HEK293T (cell line): ENCODE measurements at regions not wholly inside any gene's neighbourhood (a gene's known extent, or its start where the extent isn't known, plus 50 kb on each side); places are given as distances from the start of the nearest gene placed in this dataset.

Experiments
- CTCF ChIA-PET: fragments of 350-600 bp; formaldehyde crosslinking; extraction: SDS; loops from one replicate; lab custom pipeline; 2021; ENCODE audit warnings: antibody characterized with exemption, inconsistent platforms; lab: Yijun Ruan, JAX
- POLR2A ChIA-PET: fragments of 350-600 bp; formaldehyde crosslinking; extraction: SDS; loops from one replicate; lab custom pipeline; 2020; ENCODE audit warnings: antibody characterized with exemption, inconsistent platforms; lab: Yijun Ruan, JAX
- DNase-seq: peaks from one replicate; pipeline ENCODE4 v3.0.0; 2012; ENCODE audit warnings: mixed read lengths; ENCODE audit errors: extremely low spot score
- ARNT ChIP-seq: fragments of 450-650 bp; IDR thresholded peaks from 2 replicates; pipeline ENCODE4 v1.6.1; 2017; ENCODE audit warnings: mild to moderate bottlenecking
- BHLHE40 ChIP-seq: fragments of 450-650 bp; IDR thresholded peaks from 2 replicates; pipeline ENCODE4 v1.6.1; 2016; ENCODE audit warnings: mild to moderate bottlenecking, moderate library complexity, borderline replicate concordance
- CTBP1 ChIP-seq: fragments of 450-650 bp; IDR thresholded peaks from 2 replicates; pipeline ENCODE4 v1.6.1; 2016; ENCODE audit warnings: borderline replicate concordance
- ELF4 ChIP-seq: fragments of 450-650 bp; IDR thresholded peaks from 2 replicates; pipeline ENCODE4 v1.6.1; 2017; ENCODE audit warnings: antibody characterized with exemption
- FOXA1 ChIP-seq: fragments of 450-650 bp; IDR thresholded peaks from 2 replicates; pipeline ENCODE4 v1.6.1; 2016; ENCODE audit warnings: mild to moderate bottlenecking
- FOXK2 ChIP-seq: fragments of 450-650 bp; IDR thresholded peaks from 2 replicates; pipeline ENCODE4 v1.6.1; 2016; ENCODE audit warnings: mild to moderate bottlenecking
- FOXM1 ChIP-seq: fragments of 450-650 bp; IDR thresholded peaks from 2 replicates; pipeline ENCODE4 v1.6.1; 2017; ENCODE audit warnings: mild to moderate bottlenecking, borderline replicate concordance
- HDGF ChIP-seq: fragments of 450-650 bp; IDR thresholded peaks from 2 replicates; pipeline ENCODE4 v1.6.1; 2017; ENCODE audit warnings: antibody characterized with exemption, borderline replicate concordance
- L3MBTL2 ChIP-seq: fragments of 450-650 bp; conservative IDR thresholded peaks from 2 replicates; pipeline ENCODE4 v1.6.1; 2016; ENCODE audit warnings: mild to moderate bottlenecking
- LEF1 ChIP-seq: fragments of 450-650 bp; IDR thresholded peaks from 2 replicates; pipeline ENCODE4 v1.6.1; 2017; ENCODE audit warnings: mild to moderate bottlenecking, borderline replicate concordance
- NFRKB ChIP-seq: fragments of 450-650 bp; IDR thresholded peaks from 2 replicates; pipeline ENCODE4 v1.6.1; 2016; ENCODE audit warnings: mild to moderate bottlenecking, moderate library complexity
- PKNOX1 ChIP-seq: fragments of 450-650 bp; IDR thresholded peaks from 2 replicates; pipeline ENCODE4 v1.6.1; 2016
- SP1 ChIP-seq: fragments of 450-650 bp; IDR thresholded peaks from 2 replicates; pipeline ENCODE4 v1.6.1; 2017
- SUZ12 ChIP-seq: fragments of 450-650 bp; IDR thresholded peaks from 2 replicates; pipeline ENCODE4 v1.6.1; 2016; ENCODE audit warnings: mild to moderate bottlenecking
- TARDBP ChIP-seq: fragments of 450-650 bp; IDR thresholded peaks from 2 replicates; pipeline ENCODE4 v1.6.1; 2016
- ZNF384 ChIP-seq: fragments of 450-650 bp; IDR thresholded peaks from 2 replicates; pipeline ENCODE4 v1.6.1; 2016

- ChIA-PET POLR2A (no interaction called here), CTCF (no interaction called here)
- no peak for DNase-seq
- TF ChIP-seq ARNT (no peak), PKNOX1 (no peak), BHLHE40 (no peak), SUZ12 (no peak), FOXA1 (no peak), FOXM1 (no peak), CTBP1 (no peak), NFRKB (no peak), L3MBTL2 (no peak), HDGF (no peak), ELF4 (no peak), SP1 (no peak), TARDBP (no peak), ZNF384 (no peak)
Measured at GRCh38 chr2:43033466-43034241, 192.8 kb downstream of the ZFP36L2 start.

- POLR2A ChIA-PET = no interaction called here
- DNase-seq = no peak
- CTCF ChIA-PET = no interaction called here
- TF ChIP-seq PKNOX1 (no peak), ZNF384 (no peak), ELF4 (no peak), HDGF (no peak), TARDBP (no peak), CTBP1 (no peak), ARNT (no peak), SP1 (no peak), FOXK2 (no peak), LEF1 (no peak), L3MBTL2 (no peak), NFRKB (no peak), SUZ12 (no peak)
Measured at GRCh38 chr2:43033016-43033270, 193.5 kb downstream of the ZFP36L2 start.

DNA sequence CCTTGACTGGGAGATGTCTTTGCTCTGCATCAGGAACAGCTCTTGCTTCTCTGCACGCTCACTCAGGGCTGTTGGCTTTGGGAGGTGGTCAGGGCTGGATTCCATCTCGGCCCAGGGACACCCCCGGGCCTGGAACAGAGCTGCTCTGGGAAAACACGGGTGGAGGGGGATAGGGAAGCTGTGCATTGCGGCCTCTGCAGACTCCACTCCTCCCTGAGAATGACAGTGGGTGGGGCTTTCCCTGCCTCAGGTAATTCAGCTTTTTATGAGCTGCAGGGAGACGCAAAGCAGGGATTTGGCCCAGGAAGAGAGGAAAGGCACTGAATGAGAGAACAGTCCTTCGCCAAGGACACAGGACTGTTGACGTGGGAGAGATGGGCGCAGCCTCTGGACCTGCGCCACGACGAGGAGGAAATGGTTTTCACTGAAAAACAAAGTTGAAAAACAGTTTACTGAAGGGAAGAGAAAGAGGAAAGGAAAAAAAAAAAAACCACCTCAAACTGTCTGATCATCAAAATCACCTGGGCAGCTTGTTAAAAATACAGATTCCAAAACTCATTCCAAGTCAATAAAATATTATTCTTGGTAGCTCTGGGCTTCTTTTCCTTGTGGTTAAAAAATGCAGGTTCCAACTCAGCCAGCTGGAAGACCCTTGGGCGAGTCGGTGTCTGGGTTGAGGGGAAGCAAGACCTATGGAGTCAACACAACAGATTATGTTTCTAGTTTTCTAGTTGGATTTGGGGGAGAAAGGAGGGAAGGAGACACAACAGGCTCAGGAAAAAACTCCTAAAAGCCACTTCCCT lies 194.0 kb downstream of the ZFP36L2 start:
- no peak for DNase-seq
- ChIA-PET POLR2A (no interaction called here), CTCF (interaction anchor here (0.7 kb wide), 1 partner anchor 55 kb away, joined by 3 read pairs; no protein-coding TSS in a partner anchor)
- no peak for TF ChIP-seq FOXA1
- no peak for TF ChIP-seq NFRKB
- TF ChIP-seq ELF4 = no peak
- TF ChIP-seq FOXK2 = no peak
- no peak for TF ChIP-seq ZNF384
- TF ChIP-seq LEF1 = no peak
- TF ChIP-seq PKNOX1 = no peak
- TF ChIP-seq CTBP1 = no peak
- no peak for TF ChIP-seq SP1
- TF ChIP-seq L3MBTL2 = no peak
- no peak for TF ChIP-seq HDGF
- no peak for TF ChIP-seq FOXM1
- TF ChIP-seq ARNT = no peak
- no peak for TF ChIP-seq TARDBP
- TF ChIP-seq BHLHE40 = no peak
- no peak for TF ChIP-seq SUZ12

DNA sequence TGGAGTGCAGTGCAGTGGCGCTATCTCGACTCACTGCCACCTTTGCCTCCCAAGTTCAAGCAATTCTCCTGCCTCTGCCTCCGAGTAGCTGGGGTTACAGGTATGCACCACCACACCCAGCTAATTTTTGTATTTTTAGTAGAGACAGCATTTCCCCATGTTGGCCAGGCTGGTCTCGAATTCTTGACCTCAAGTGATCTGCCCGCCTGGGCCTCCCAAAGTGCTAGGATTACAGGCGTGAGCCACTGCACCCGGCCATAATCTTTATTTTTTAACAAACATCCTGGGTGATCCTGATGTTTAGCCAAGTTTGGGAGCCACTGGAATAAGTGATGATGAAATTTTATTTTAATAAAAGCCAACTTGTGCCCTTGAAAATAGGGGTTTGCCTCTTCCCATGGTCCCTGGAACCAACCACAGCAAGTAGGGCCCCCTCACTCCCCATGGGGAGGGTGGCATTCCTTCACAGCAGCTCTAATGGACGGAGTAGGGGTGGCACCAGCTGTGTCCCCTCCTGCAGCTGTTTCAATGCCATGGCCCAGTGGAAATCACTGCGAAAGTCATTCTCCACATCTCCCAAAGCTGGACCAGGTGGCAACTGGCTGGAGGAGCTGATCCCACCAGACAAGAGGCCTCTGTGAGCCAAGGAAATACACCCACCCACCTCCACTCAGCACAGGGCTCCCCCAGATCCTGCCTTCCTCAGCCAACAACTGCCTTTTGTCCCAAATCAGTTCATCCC lies 194.8 kb downstream of the ZFP36L2 start:
- ChIA-PET POLR2A (no interaction called here), CTCF (interaction anchor here (0.7 kb wide), 1 partner anchor 54 kb away, joined by 3 read pairs; no protein-coding TSS in a partner anchor)
- DNase-seq = no peak
- no peak for TF ChIP-seq TARDBP
- TF ChIP-seq LEF1 = no peak
- TF ChIP-seq FOXM1 = no peak
- no peak for TF ChIP-seq FOXA1
- TF ChIP-seq ARNT = no peak
- no peak for TF ChIP-seq ELF4
- TF ChIP-seq CTBP1 = no peak
- TF ChIP-seq SUZ12 = no peak
- TF ChIP-seq PKNOX1 = no peak
- TF ChIP-seq FOXK2 = no peak
- no peak for TF ChIP-seq SP1
- no peak for TF ChIP-seq NFRKB
- no peak for TF ChIP-seq L3MBTL2
